ENCODE measurements at regions not wholly inside any gene's neighbourhood (a gene's known extent, or its start where the extent isn't known, plus 50 kb on each side); places are given as distances from the start of the nearest gene placed in this dataset.
"Not testable (repeated sequence)": the region's sequence is repeated elsewhere in the genome, so short reads cannot be mapped to it uniquely, and the experiment has no call there.

- no peak for DNase-seq (ENCODE audit: low read depth)
- TF ChIP-seq CTCF (IDR thresholded peaks at IDR 0.05; ENCODE audit: low read depth, low read length, missing control alignments), result no peak
- no peak overlapping the region for H3K4me3 ChIP-seq (ENCODE audit: low read depth, low read length)
Observed at GRCh38 chr1:219074084-219074728, 99.5 kb upstream of the LYPLAL1 start.

DNA sequence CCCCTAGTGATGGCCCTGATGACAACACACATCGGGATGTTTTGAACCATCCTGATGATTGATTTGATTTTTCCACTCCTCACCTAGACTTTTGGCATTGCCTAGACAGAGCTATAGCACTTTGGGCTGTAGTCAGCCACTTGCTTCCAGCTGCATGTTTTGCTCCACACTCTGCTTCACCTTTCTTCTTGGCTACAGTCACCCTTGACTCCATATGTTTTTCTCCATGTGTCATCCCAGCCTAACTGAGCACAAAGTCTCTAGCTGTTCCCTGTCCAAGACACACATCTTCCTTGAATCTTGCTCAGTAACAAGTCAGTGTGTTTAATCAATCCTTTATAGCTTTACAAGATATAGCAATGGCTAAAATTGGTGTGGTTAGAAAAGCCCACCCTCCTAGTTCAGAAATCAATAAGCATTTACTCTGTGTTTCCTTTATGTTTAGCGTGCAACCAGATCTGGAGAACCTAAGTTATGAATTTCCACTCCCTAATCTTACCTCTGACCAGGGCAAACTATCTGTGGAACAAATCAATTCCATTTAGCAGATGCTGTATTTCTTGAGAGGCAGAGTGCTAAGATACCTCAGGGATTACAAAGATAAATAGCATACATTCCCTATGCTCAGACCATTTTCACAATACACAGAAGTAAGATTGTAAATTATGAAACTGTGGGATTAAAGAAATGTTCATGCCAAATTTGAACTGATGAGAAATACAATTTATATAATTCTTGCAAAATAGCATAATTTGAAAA is 98.4 kb upstream of the LYPLAL1 start:
- no peak for TF ChIP-seq CTCF (IDR thresholded peaks at IDR 0.05; ENCODE audit: low read depth, low read length, missing control alignments)
- no peak overlapping the region for H3K4me3 ChIP-seq (ENCODE audit: low read depth, low read length)
- DNase-seq (ENCODE audit: low read depth), result no peak

GRCh38 chr1:219076326-219076937 is 97.2 kb upstream of the LYPLAL1 start:
- no peak for TF ChIP-seq CTCF (IDR thresholded peaks at IDR 0.05; ENCODE audit: low read depth, low read length, missing control alignments)
- no peak for DNase-seq (ENCODE audit: low read depth)
- no peak overlapping the region for H3K4me3 ChIP-seq (ENCODE audit: low read depth, low read length)

GRCh38 chr1:219077767-219078166 is 95.9 kb upstream of the LYPLAL1 start:
- not testable (repeated sequence) for H3K4me3 ChIP-seq (ENCODE audit: low read depth, low read length); DNase-seq (ENCODE audit: low read depth)

- no peak for TF ChIP-seq CTCF (IDR thresholded peaks at IDR 0.05; ENCODE audit: low read depth, low read length, missing control alignments)
- H3K4me3 ChIP-seq (ENCODE audit: low read depth, low read length), result no peak overlapping the region
- DNase-seq (ENCODE audit: low read depth), result no peak
Observed at GRCh38 chr1:219081943-219082925, 91.4 kb upstream of the LYPLAL1 start.

GRCh38 chr1:219083631-219084030 is 90.0 kb upstream of the LYPLAL1 start:
- no peak for TF ChIP-seq CTCF (IDR thresholded peaks at IDR 0.05; ENCODE audit: low read depth, low read length, missing control alignments)
- no peak overlapping the region for H3K4me3 ChIP-seq (ENCODE audit: low read depth, low read length)
- no peak for DNase-seq (ENCODE audit: low read depth)

All from GM12864 (cell line).